ENCODE measurements at regions not wholly inside any gene's neighbourhood (a gene's known extent, or its start where the extent isn't known, plus 50 kb on each side); places are given as distances from the start of the nearest gene placed in this dataset.

DNA sequence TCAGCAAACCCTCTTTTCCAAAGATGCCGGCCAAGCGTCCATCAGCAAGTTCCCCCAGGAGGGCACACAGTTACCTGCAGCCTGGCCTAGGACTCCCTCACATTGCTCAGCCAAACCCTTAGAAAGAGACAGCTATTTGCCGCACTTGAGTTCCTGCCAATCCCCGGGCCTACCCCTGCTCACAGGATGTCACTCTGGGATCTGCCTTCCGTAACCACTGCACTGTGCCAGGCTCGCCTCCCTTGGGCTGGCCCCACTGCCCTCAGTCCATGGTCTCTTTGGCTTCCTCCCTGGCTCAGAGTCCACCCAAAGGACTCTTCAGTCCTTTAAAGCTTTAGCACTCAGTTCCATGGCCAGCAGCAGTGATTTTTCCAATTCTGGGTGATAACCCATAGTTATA is 128.3 kb downstream of the NSG2 start:
- TF ChIP-seq, protein P1, sequence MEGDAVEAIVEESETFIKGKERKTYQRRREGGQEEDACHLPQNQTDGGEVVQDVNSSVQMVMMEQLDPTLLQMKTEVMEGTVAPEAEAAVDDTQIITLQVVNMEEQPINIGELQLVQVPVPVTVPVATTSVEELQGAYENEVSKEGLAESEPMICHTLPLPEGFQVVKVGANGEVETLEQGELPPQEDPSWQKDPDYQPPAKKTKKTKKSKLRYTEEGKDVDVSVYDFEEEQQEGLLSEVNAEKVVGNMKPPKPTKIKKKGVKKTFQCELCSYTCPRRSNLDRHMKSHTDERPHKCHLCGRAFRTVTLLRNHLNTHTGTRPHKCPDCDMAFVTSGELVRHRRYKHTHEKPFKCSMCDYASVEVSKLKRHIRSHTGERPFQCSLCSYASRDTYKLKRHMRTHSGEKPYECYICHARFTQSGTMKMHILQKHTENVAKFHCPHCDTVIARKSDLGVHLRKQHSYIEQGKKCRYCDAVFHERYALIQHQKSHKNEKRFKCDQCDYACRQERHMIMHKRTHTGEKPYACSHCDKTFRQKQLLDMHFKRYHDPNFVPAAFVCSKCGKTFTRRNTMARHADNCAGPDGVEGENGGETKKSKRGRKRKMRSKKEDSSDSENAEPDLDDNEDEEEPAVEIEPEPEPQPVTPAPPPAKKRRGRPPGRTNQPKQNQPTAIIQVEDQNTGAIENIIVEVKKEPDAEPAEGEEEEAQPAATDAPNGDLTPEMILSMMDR (IDR thresholded peaks at IDR 0.05; ENCODE audit: insufficient read depth, low read depth, low read length, missing control alignments), result no peak
- no peak overlapping the region for H3K4me3 ChIP-seq (ENCODE audit: low read depth, low read length)
- no peak for DNase-seq (ENCODE audit: low read depth)

DNA sequence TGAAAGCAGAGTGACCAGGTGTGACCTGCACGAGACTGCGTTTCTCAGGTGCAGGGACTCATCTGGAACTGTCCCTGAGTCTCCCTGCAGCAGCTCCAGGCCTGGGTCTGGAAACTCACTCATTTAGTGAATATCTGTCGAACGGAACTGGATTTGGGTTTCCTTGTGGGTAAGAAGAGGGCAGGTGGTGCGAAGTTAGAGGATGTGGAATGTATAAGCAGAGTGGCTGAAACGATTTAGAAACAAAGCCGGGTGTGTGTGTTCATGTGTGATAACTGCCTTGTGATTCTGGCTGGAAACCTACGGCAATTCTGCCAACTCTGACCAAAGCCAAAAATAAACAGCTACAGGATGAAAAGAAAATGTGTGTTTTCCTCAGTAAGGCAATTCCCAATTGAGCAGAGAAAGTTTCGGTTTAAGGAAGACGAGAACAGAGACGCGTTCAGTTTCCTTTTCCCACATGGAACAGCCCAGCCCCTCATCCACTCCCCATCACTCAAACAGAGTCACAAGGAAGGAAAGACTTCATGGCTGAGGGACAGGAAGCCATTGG is 130.3 kb downstream of the NSG2 start:
- TF ChIP-seq, protein P1 (IDR thresholded peaks at IDR 0.05; ENCODE audit: insufficient read depth, low read depth, low read length, missing control alignments), result no peak
- no peak for DNase-seq (ENCODE audit: low read depth)
- no peak overlapping the region for H3K4me3 ChIP-seq (ENCODE audit: low read depth, low read length)

DNA sequence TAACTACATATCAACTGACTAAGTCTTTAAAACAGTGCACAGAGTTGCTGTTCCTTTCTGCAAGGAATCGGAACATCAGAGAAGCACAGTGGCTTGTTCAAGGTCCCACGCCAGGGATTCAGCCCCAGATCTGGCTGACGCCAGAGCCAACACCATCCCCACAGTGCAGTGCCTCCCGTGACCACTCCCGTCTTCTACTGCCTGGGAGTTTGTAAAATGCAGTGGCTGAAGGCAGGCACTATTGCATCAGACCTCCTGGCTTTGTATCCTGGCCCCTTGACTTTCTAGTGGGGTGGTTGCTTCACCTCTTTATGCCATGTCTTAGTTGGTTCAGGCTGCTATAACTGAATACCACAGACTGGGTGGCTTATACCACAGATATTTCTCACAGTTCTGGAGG is 131.0 kb downstream of the NSG2 start:
- no peak for DNase-seq (ENCODE audit: low read depth)
- no peak overlapping the region for H3K4me3 ChIP-seq (ENCODE audit: low read depth, low read length)
- TF ChIP-seq, protein P1 (IDR thresholded peaks at IDR 0.05; ENCODE audit: insufficient read depth, low read depth, low read length, missing control alignments), result no peak

DNA sequence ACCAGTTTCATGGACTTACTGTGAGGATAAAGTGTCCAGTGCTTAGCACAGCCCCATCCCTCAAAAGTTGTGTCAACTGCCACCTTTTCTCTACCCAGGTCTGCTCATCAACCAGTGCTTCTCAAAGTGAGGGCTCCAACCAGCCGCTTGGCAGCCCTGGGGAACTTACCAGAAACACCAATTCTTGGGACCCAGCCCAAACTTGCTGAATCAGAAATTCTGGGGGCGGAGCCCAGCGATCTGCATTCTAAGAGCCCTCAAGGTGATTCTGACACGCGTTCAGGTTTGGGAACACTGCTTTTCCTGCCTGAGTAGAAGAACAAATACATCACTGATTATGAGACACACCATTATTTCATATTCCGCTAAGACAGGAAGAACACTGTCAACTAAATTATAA is 132.0 kb downstream of the NSG2 start:
- no peak for DNase-seq (ENCODE audit: low read depth)
- no peak overlapping the region for H3K4me3 ChIP-seq (ENCODE audit: low read depth, low read length)
- TF ChIP-seq, protein P1 (IDR thresholded peaks at IDR 0.05; ENCODE audit: insufficient read depth, low read depth, low read length, missing control alignments), result no peak

DNA sequence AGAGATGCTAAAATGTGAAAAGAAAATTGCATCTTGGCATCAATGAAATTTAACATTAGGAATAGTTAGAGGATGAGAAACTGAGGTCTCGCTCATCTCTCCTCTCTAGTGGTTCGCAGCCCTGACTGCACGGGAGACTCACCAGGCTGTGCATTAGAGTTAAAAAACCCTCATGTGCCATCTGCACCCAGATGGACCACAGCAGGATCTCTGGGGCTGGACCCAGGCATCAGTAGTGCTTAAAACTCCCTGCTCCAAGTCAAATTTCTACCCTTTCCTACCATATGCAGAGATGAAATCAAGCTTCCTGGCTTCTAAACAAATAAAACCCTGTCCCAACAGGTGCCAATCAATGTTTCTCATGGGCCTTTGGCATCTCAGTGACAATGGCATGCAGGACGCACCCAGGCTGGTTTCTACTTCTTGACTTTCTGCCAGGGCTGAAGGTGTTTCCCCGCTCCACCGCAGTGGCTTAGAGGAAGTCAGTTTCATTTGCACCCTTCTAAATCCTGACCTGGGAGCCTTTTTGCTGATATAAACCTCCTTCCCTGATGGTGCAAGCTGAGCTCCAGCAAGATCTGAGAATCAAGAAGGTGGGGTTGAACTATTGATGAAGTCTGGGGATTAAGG is 132.6 kb downstream of the NSG2 start:
- TF ChIP-seq, protein P1 (IDR thresholded peaks at IDR 0.05; ENCODE audit: insufficient read depth, low read depth, low read length, missing control alignments), result no peak
- H3K4me3 ChIP-seq (ENCODE audit: low read depth, low read length), result no peak overlapping the region
- DNase-seq (ENCODE audit: low read depth), result no peak

DNA sequence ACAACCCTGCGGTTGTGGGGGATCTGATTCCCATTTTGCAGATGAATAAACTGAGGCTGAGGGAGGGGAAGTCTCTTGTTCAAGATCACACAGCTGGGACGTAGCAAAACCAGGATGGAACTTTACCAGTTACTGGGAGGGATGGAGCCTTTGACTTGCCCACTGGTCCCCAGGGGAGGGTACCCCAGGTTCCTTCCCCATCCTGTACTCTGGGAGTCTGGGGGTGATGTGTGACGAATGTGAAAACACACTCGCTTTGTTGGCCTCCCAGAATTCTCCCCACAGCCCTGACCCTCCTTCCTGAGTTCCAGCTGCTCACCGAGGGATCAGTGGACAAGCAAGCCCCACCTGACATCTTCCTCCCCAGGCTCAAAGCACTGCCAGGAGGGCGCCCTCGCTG is 135.1 kb downstream of the NSG2 start:
- TF ChIP-seq, protein P1 (IDR thresholded peaks at IDR 0.05; ENCODE audit: insufficient read depth, low read depth, low read length, missing control alignments), result no peak
- DNase-seq (ENCODE audit: low read depth), result no peak
- H3K4me3 ChIP-seq (ENCODE audit: low read depth, low read length), result no peak overlapping the region

DNA sequence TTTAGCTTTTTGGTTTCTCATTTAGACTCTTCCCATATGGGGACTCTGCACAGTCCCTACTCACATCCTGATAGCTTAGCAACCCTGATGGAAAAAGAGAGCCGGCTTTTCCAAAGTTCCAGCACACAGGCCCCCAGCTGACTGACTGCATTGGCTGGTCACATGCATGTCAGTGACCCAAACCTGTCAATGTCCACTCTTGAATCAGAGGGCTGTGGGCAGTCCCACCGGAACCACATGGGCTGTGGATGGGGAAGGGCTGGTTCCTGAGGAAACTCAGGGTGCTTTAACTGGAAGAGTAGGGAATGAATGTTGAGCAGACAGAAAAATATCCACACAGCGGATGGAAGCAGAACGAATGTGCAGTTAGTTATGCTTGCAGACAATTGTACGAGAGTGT is 136.6 kb downstream of the NSG2 start:
- DNase-seq (ENCODE audit: low read depth), result no peak
- TF ChIP-seq, protein P1 (IDR thresholded peaks at IDR 0.05; ENCODE audit: insufficient read depth, low read depth, low read length, missing control alignments), result no peak
- no peak overlapping the region for H3K4me3 ChIP-seq (ENCODE audit: low read depth, low read length)
